ENCODE measurements at regions not wholly inside any gene's neighbourhood (a gene's known extent, or its start where the extent isn't known, plus 50 kb on each side); places are given as distances from the start of the nearest gene placed in this dataset.

GRCh38 chr5:68618501-68618900 is 402.9 kb downstream of the PIK3R1 start:
- no peak for DNase-seq

- no peak for DNase-seq
Measured at GRCh38 chr5:68627001-68627400, 411.4 kb downstream of the PIK3R1 start.

GRCh38 chr5:68628082-68628814 is 412.7 kb downstream of the PIK3R1 start:
- DNase-seq, result no peak

DNA sequence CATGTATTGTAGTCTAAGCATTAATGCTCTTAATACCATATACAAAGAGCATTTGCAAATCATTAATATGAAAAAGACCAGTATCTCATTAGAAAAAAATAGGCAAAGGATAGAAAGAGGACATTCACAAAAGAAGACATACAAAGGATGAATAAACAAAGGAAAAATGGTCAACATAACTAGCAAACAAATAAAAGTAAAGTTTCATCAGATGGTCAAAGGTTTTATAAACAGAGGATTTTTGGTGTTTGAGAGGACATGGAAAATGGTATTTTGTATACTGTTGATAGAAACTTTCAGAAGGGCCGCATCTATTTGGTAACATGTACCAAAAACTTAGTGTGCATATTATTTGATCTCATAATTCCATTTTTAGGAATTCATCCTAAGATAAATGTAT is 414.8 kb downstream of the PIK3R1 start:
- no peak for DNase-seq

GRCh38 chr5:68631884-68632283 is 416.3 kb downstream of the PIK3R1 start:
- DNase-seq, result no peak

DNA sequence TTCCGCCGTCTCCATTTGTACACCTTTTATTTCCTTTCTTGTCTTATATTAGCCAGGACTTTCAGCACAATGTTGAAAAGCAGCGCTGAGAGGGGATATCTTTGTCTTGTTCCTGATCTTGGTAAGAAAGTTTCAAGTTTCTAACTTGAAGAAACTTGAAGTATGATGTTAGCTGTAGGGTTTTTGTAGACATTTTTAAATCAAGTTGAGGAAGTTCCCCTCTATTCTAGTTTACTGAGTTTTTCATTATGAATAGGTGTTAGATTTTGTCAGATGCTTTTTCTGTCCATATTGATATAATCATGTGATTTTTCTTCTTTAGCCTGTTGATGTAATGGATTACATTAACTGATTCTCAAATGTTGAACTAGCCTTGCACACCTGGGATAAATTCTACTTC is 425.7 kb downstream of the PIK3R1 start:
- no peak for DNase-seq

DNA sequence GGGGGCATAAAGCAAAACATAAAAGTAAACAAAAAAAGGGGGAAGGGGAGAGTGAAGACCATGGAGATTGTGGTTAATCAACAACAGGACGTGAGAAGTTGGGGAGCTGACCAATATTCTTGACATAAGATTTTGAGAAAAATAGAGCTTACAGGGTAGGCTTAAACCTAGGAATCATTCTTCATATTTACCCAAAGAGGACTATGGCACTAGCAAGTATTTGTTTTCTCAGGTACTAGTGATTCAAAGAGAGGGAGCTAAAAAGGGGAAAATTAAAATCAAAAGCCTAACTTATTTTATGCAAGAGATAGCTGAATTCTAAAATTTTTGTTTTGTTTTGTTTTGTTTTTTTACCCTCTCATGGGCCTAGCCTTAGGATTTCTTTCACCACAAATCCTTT is 427.5 kb downstream of the PIK3R1 start:
- DNase-seq, result no peak

DNA sequence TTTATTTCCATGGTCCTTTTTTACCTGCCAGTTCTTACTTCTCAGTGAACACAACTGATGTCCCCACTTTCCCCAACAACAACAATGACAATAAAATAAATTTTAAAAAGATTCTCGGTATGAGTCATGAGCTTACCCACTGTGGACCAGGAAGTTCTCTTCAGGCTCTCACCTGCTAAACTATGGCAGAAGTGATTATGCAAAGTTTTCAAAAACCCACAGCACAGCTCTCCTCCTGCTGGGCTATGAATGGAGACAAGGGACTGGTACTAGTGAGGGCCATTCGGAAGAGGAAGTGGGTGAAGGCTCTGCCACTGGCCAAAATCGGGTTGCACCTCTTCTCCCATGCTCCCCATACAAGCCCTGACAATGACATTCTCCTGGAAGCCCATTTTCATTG is 429.4 kb downstream of the PIK3R1 start:
- no peak for DNase-seq

- no peak for DNase-seq
Measured at GRCh38 chr5:68646144-68646543, 430.6 kb downstream of the PIK3R1 start.

DNA sequence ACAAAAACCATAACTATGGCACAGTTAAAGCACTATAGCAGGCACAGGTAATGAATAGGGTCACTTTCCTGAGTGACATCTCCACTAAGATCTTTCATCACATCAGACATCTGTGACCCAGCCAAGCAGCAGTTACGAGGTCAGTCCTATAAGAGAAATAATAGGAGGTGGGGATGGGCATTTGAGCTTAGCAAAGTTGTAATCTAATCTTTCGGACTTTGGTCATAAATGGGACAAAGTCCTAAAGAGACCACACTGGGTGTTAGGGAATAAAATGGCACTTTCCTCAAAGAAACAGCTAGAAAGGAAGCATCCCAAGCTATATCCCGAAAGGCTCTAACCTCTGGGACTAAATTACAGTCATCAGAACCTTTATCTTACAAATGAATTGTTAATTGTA is 432.2 kb downstream of the PIK3R1 start:
- DNase-seq, result no peak

DNA sequence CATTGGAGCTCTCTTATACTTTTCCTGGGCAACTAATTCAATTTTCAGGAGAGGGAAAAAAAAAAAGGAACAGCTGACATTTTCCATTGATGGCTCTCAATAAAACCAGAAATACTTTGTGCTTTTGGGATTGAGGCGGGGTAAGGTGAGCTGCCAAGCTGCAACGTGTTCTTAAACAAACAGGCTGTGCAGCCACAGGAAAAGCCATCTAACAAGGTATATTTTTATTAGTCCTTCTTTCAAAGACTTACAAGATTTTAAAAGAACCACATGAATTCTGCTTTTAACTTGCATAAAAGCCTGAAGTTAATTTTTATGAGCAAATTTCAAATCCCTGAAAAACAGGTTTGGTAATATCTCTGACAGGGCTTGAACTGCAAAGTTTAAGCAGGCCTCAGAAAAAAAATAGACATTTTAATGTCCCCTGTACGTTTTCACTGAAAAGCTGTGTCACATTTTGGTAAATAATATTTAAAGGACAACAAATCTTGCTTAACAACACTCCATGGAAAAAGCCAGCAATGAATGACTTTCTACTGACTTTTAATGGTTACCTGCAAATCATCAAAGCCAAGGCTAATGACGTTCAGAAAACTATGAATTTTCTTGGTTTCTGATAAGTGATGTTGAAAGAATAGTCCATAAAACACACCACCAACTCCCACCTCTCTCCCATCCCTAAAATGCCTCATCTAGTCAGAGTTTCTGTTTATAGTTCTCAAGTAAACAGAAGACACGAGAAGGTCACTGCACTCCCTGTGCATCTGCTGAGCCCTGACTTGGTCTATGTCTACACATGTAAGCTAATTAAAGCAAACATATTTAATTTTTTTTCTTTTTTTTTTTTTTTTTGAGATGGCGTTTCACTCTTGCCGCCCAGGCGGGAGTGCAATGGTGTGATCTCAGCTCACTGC is 433.6 kb downstream of the PIK3R1 start:
- DNase-seq, result no peak

GRCh38 chr5:68652534-68652965 is 437.0 kb downstream of the PIK3R1 start:
- DNase-seq, result no peak

DNA sequence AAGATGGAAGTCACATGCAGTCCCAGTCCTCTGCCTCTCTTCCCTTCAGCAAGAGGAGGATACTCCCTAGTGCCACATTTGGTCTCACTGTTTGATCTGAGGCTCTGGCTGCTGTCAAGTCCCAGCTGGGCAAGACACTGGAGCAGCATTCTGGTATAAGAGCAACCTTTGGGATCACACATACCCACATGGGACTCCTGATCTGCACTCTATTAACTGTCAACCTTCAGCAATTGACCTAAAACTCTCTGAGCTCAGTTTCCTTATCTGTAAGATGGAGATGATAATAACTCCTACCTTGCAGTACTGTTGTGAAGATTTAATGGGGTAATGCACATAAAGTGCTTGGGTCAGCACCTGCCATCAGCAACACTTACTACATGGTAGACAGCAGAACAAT is 437.9 kb downstream of the PIK3R1 start:
- no peak for DNase-seq

- DNase-seq, result no peak
Measured at GRCh38 chr5:68657055-68657961, 436.5 kb upstream of the SLC30A5 start.

DNA sequence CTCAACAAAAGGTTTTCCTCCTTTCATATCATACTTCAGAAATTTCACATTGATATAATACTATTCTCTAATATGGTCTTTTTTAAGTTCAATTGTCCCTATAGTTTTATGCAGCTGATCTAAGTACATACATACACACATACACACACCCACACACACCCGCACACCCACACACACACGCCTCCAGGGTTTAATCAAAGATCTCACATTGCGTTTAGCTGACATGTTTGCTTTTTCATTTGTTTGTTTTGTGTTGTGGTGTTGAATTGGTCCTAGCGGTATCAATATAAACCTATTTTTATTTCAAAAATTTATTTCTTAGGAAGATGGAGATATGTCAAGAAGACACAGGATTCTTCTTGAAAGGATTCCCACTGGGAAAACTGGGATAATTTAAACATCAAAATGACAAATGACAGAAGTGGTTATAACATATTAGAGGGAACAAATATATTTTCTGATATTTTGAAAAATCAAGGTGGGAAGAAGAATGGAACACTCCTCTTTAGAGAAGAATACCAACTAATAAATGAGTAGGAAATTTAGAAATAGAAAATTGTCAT is 434.9 kb upstream of the SLC30A5 start:
- no peak for DNase-seq

DNA sequence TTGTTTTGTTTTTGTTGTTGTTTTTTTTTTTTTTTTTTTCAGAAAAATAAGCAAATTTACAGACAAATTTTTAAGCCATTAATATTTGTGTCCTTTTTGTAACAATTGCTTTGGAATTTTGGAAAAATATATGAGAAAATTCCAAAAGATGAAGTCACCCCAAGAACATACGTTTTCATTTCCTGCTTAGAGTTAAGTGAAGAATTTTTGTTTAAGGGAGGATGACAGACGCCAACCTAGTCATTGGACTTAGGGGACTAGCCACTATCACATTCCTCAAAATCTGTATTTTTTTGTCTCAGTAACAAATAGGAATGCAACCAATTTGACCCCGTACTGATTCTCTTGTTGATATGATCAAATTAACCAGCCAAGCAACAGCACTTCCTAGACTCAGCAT is 433.9 kb upstream of the SLC30A5 start:
- DNase-seq, result no peak

GRCh38 chr5:68661237-68661636 is 432.6 kb upstream of the SLC30A5 start:
- peak; percentile 56 for DNase-seq

GRCh38 chr5:68662804-68663307 is 431.0 kb upstream of the SLC30A5 start:
- DNase-seq, result no peak

DNA sequence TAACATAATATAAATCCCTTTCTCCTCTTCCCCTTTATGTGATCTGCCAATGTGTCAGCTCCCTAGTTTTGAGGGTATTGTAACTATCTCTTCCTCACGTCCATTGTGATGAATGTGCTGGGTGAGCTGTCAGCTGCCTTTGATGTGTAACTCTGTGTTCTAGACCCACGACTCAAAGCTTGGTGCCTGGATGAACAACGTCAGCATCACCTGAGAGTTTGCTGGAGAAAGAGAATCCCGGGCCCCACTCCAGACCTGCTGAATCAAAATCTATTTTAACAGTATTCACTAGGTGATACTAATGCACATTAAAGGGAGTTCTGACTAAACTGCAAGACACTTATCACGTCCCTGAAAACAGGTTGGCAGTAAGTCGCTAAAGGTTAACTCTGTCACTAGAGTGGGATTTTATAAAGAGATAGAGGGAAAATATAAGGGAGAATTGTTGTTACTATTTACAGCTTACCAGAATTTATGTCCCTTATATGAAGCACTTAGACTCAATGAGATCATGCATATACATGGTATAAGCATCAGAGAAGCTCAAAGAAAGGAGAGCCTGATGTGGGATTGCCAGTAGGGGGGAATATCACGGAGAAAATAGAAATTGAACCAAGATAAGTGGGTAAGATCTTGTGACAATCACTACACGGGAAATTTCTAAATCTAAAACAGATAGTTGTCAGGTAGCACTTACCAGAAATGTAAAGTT is 423.8 kb upstream of the SLC30A5 start:
- no peak for DNase-seq

- DNase-seq, result no peak
Measured at GRCh38 chr5:68673106-68673822, 420.6 kb upstream of the SLC30A5 start.

- DNase-seq, result no peak
Measured at GRCh38 chr5:68673823-68674180, 420.0 kb upstream of the SLC30A5 start.
